ENCODE measurements at regions not wholly inside any gene's neighbourhood (a gene's known extent, or its start where the extent isn't known, plus 50 kb on each side); places are given as distances from the start of the nearest gene placed in this dataset.

DNA sequence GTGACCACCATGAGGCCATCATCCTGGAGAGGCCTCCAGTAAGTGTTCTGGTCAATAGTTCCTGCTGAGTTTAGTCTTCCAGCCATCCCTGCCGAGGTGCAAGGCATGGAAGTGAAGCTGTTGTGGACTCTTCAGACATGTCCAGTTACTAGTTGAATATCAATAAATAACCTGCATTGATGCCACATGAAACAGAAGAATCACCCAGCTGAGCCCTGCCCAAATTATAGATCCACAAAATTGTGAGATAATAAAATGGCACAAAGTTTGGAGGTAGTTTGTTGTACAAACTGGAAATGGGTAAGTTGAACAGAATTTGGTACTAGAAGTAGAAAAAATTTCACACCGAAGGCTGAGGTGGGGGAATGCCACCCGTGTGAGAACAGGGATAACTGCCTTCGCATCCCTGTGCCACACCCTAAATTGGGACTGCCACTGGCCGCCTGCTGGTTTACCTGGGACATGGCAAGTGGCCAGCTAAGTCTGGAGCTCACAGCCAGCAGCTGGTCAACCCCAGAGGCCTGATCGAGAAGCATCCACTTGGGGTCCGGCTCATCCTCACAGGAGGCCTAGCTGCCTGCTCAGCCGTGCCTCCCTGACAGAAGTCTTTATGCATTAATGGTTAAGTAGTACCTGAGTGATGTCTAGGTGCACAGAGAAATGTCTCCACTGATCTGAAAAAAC, 184.5 kb downstream of the SPRY1 start:
- TF ChIP-seq POLR2AphosphoS5 (IDR thresholded peaks at IDR 0.05) (no peak), POLR2A (IDR thresholded peaks at IDR 0.05) (no peak)

Data from suprapubic skin (tissue), 4 donors.